ENCODE measurements at regions not wholly inside any gene's neighbourhood (a gene's known extent, or its start where the extent isn't known, plus 50 kb on each side); places are given as distances from the start of the nearest gene placed in this dataset.

- Mint-ChIP-seq H3K36me3 (ENCODE audit: low read depth) (no peaks in the 10 kb centered on the region), H3K4me3 (no peak overlapping the region), H3K27me3 (ENCODE audit: low read depth) (peaks cover 33% of the 10 kb centered on the region), H3K27ac (no peak overlapping the region), H3K9me3 (no peaks in the 10 kb centered on the region), H3K4me1 (ENCODE audit: low read depth) (peaks cover 3% of the 10 kb centered on the region)
Measured at GRCh38 chr16:85462714-85463611, 150.2 kb upstream of the GSE1 start.

- Mint-ChIP-seq H3K9me3 (no peaks in the 10 kb centered on the region), H3K4me1 (ENCODE audit: low read depth) (peaks cover 3% of the 10 kb centered on the region), H3K27ac (no peak overlapping the region), H3K27me3 (ENCODE audit: low read depth) (peaks cover 33% of the 10 kb centered on the region), H3K4me3 (no peak overlapping the region), H3K36me3 (ENCODE audit: low read depth) (no peaks in the 10 kb centered on the region)
Measured at GRCh38 chr16:85463672-85464382, 149.3 kb upstream of the GSE1 start.

- H3K4me3 Mint-ChIP-seq = no peak overlapping the region
- H3K27ac Mint-ChIP-seq = no peak overlapping the region
- H3K4me1 Mint-ChIP-seq (ENCODE audit: low read depth) = peaks cover 3% of the 10 kb centered on the region
- H3K27me3 Mint-ChIP-seq (ENCODE audit: low read depth) = peaks cover 33% of the 10 kb centered on the region
- H3K9me3 Mint-ChIP-seq = no peaks in the 10 kb centered on the region
- no peaks in the 10 kb centered on the region for H3K36me3 Mint-ChIP-seq (ENCODE audit: low read depth)
Measured at GRCh38 chr16:85464383-85465305, 148.5 kb upstream of the GSE1 start.

GRCh38 chr16:85465328-85466303, 147.5 kb upstream of the GSE1 start:
- H3K9me3 Mint-ChIP-seq = no peaks in the 10 kb centered on the region
- no peaks in the 10 kb centered on the region for H3K36me3 Mint-ChIP-seq (ENCODE audit: low read depth)
- H3K4me1 Mint-ChIP-seq (ENCODE audit: low read depth) = peaks cover 3% of the 10 kb centered on the region
- no peak overlapping the region for H3K4me3 Mint-ChIP-seq
- peaks cover 28% of the 10 kb centered on the region for H3K27me3 Mint-ChIP-seq (ENCODE audit: low read depth)
- no peak overlapping the region for H3K27ac Mint-ChIP-seq

GRCh38 chr16:85466304-85466700, 146.8 kb upstream of the GSE1 start:
- peaks cover 24% of the 10 kb centered on the region for H3K27me3 Mint-ChIP-seq (ENCODE audit: low read depth)
- peaks cover 3% of the 10 kb centered on the region for H3K4me1 Mint-ChIP-seq (ENCODE audit: low read depth)
- H3K4me3 Mint-ChIP-seq = no peak overlapping the region
- H3K9me3 Mint-ChIP-seq = no peaks in the 10 kb centered on the region
- H3K27ac Mint-ChIP-seq = no peak overlapping the region
- H3K36me3 Mint-ChIP-seq (ENCODE audit: low read depth) = no peaks in the 10 kb centered on the region

- Mint-ChIP-seq H3K36me3 (ENCODE audit: low read depth) (no peaks in the 10 kb centered on the region), H3K4me3 (no peak overlapping the region), H3K4me1 (ENCODE audit: low read depth) (peaks cover 3% of the 10 kb centered on the region), H3K27ac (no peak overlapping the region), H3K27me3 (ENCODE audit: low read depth) (peaks cover 24% of the 10 kb centered on the region), H3K9me3 (no peaks in the 10 kb centered on the region)
Measured at GRCh38 chr16:85466989-85467388, 146.1 kb upstream of the GSE1 start.

GRCh38 chr16:85469929-85470590, 143.1 kb upstream of the GSE1 start:
- Mint-ChIP-seq H3K27me3 (ENCODE audit: low read depth) (peaks cover 6% of the 10 kb centered on the region), H3K27ac (no peak overlapping the region), H3K4me3 (no peak overlapping the region), H3K36me3 (ENCODE audit: low read depth) (no peaks in the 10 kb centered on the region), H3K4me1 (ENCODE audit: low read depth) (no peaks in the 10 kb centered on the region), H3K9me3 (no peaks in the 10 kb centered on the region)

GRCh38 chr16:85470873-85471272, 142.2 kb upstream of the GSE1 start:
- Mint-ChIP-seq H3K36me3 (ENCODE audit: low read depth) (no peaks in the 10 kb centered on the region), H3K9me3 (no peaks in the 10 kb centered on the region), H3K4me3 (no peak overlapping the region), H3K27me3 (ENCODE audit: low read depth) (no peaks in the 10 kb centered on the region), H3K27ac (no peak overlapping the region), H3K4me1 (ENCODE audit: low read depth) (no peaks in the 10 kb centered on the region)

GRCh38 chr16:85471469-85472431, 141.4 kb upstream of the GSE1 start:
- no peaks in the 10 kb centered on the region for H3K36me3 Mint-ChIP-seq (ENCODE audit: low read depth)
- no peaks in the 10 kb centered on the region for H3K4me1 Mint-ChIP-seq (ENCODE audit: low read depth)
- H3K4me3 Mint-ChIP-seq = no peak overlapping the region
- H3K27me3 Mint-ChIP-seq (ENCODE audit: low read depth) = no peaks in the 10 kb centered on the region
- no peak overlapping the region for H3K27ac Mint-ChIP-seq
- no peaks in the 10 kb centered on the region for H3K9me3 Mint-ChIP-seq

- Mint-ChIP-seq H3K27me3 (ENCODE audit: low read depth) (no peaks in the 10 kb centered on the region), H3K4me3 (no peak overlapping the region), H3K9me3 (no peaks in the 10 kb centered on the region), H3K36me3 (ENCODE audit: low read depth) (no peaks in the 10 kb centered on the region), H3K4me1 (ENCODE audit: low read depth) (no peaks in the 10 kb centered on the region), H3K27ac (no peak overlapping the region)
Measured at GRCh38 chr16:85472514-85472913, 140.6 kb upstream of the GSE1 start.

GRCh38 chr16:85473323-85473722, 139.8 kb upstream of the GSE1 start:
- H3K36me3 Mint-ChIP-seq (ENCODE audit: low read depth) = no peaks in the 10 kb centered on the region
- H3K4me1 Mint-ChIP-seq (ENCODE audit: low read depth) = no peaks in the 10 kb centered on the region
- no peaks in the 10 kb centered on the region for H3K27me3 Mint-ChIP-seq (ENCODE audit: low read depth)
- no peak overlapping the region for H3K4me3 Mint-ChIP-seq
- no peaks in the 10 kb centered on the region for H3K9me3 Mint-ChIP-seq
- no peak overlapping the region for H3K27ac Mint-ChIP-seq

GRCh38 chr16:85473909-85474620, 139.1 kb upstream of the GSE1 start:
- Mint-ChIP-seq H3K36me3 (ENCODE audit: low read depth) (no peaks in the 10 kb centered on the region), H3K27me3 (ENCODE audit: low read depth) (no peaks in the 10 kb centered on the region), H3K27ac (no peak overlapping the region), H3K9me3 (no peaks in the 10 kb centered on the region), H3K4me3 (no peak overlapping the region), H3K4me1 (ENCODE audit: low read depth) (no peaks in the 10 kb centered on the region)

Measured in T-helper 1 cell treated with Interleukin-12 subunit alpha and Interleukin-12 subunit beta and Interleukin-4 antibody, amounts not matched to agents 30 μg/mL and 1 μg/mL, for 36 hours (primary cell).